Keratinocyte (primary cell): ENCODE measurements at regions not wholly inside any gene's neighbourhood (a gene's known extent, or its start where the extent isn't known, plus 50 kb on each side); places are given as distances from the start of the nearest gene placed in this dataset.

Experiments
- DNase-seq: peaks from one replicate; pipeline ENCODE4 v3.0.0-alpha.2; 2011; ENCODE audit warnings: low read depth, missing footprints, low spot score
- FAIRE-seq: peaks from 2 replicates; lab custom pipeline; 2011; peaks lifted over from hg19 to GRCh38; lab: Jason Lieb, UNC
- H2AFZ ChIP-seq: 2 replicates; pipeline ENCODE4 v1.6.0; 2012; ENCODE audit warnings: low read length, control low read depth, inconsistent platforms; ENCODE audit not compliant: control insufficient read depth
- H3K27ac ChIP-seq: 2 replicates; pipeline ENCODE4 v1.5.1; 2011; ENCODE audit warnings: low read length; ENCODE audit not compliant: control insufficient read depth, insufficient read depth
- H3K27me3 ChIP-seq: 3 replicates; pipeline ENCODE4 v1.6.0; 2011; ENCODE audit warnings: low read length; ENCODE audit not compliant: control insufficient read depth, insufficient read depth; ENCODE audit errors: extremely low read depth
- H3K36me3 ChIP-seq, 2 experiments: 2 replicates in 1 of 2; 3 replicates in 1 of 2; pipeline ENCODE4 v1.5.1; 2011; ENCODE audit warnings: low read length in 2 of 2, mild to moderate bottlenecking in 1 of 2; ENCODE audit not compliant: control insufficient read depth in 2 of 2, insufficient read depth in 2 of 2; ENCODE audit errors: extremely low read depth in 1 of 2
- H3K4me1 ChIP-seq: 3 replicates; pipeline ENCODE4 v1.5.1; 2011; ENCODE audit warnings: low read length; ENCODE audit not compliant: control insufficient read depth, insufficient read depth; ENCODE audit errors: extremely low read depth
- H3K4me2 ChIP-seq: 3 replicates; pipeline ENCODE4 v1.6.0; 2011; ENCODE audit warnings: low read depth, low read length; ENCODE audit not compliant: control insufficient read depth, insufficient read depth; ENCODE audit errors: extremely low read depth
- H3K4me3 ChIP-seq, 3 experiments: fragments of 200-600 bp in 1 of 3; sonication (generic) in 1 of 3; 2 replicates in 2 of 3; 3 replicates in 1 of 3; pipeline ENCODE4 v1.5.1; 2011 to 2016; ENCODE audit warnings: low read length in 3 of 3, mild to moderate bottlenecking in 3 of 3, control low read depth in 2 of 3, inconsistent platforms in 1 of 3, low read depth in 1 of 3, mixed read lengths in 1 of 3, mixed run types in 1 of 3, moderate library complexity in 1 of 3; ENCODE audit not compliant: control insufficient read depth in 2 of 3, insufficient read depth in 2 of 3; ENCODE audit errors: extremely low read depth in 1 of 3
- H3K79me2 ChIP-seq: 2 replicates; pipeline ENCODE4 v1.6.0; 2012; ENCODE audit warnings: low read length; ENCODE audit not compliant: control insufficient read depth, insufficient read depth
- H3K9ac ChIP-seq: 3 replicates; pipeline ENCODE4 v1.6.0; 2011; ENCODE audit warnings: low read length; ENCODE audit not compliant: control insufficient read depth, insufficient read depth; ENCODE audit errors: extremely low read depth
- H3K9me1 ChIP-seq: 3 replicates; pipeline ENCODE4 v1.6.0; 2011; ENCODE audit warnings: low read length; ENCODE audit not compliant: control insufficient read depth, insufficient read depth; ENCODE audit errors: extremely low read depth
- H3K9me3 ChIP-seq: 2 replicates; pipeline ENCODE4 v1.5.1; 2012; ENCODE audit warnings: low read depth, low read length; ENCODE audit not compliant: control insufficient read depth
- H4K20me1 ChIP-seq: 3 replicates; pipeline ENCODE4 v1.6.0; 2011; ENCODE audit warnings: low read length; ENCODE audit not compliant: control insufficient read depth, insufficient read depth; ENCODE audit errors: extremely low read depth
- EZH2 ChIP-seq: IDR thresholded peaks from one replicate; pipeline ENCODE4 v1.6.1; 2012; ENCODE audit warnings: inconsistent platforms, mild to moderate bottlenecking, low read length, moderate library complexity
- dilution Hi-C: fragments of 300-500 bp; cut with MboI; formaldehyde crosslinking; loops from one replicate; pipeline ENCODE4 v1.7.0; 2020; ENCODE audit warnings: low sequenced_read_pairs; ENCODE audit not compliant: extremely low pct_ligation_motif_present
- TF ChIP-seq, protein P1 (sequence below), 3 experiments: IDR thresholded peaks in 1 of 3; conservative IDR thresholded peaks in 1 of 3; optimal IDR thresholded peaks in 1 of 3; 2 replicates in 2 of 3; 3 replicates in 1 of 3; pipeline versions ENCODE3 to v1.5.1; 2011; ENCODE audit warnings: low read length in 3 of 3, mild to moderate bottlenecking in 3 of 3, moderate library complexity in 2 of 3, control low read depth in 1 of 3, inconsistent platforms in 1 of 3; ENCODE audit not compliant: insufficient read depth in 2 of 3; ENCODE audit errors: extremely low read depth in 1 of 3

DNA sequence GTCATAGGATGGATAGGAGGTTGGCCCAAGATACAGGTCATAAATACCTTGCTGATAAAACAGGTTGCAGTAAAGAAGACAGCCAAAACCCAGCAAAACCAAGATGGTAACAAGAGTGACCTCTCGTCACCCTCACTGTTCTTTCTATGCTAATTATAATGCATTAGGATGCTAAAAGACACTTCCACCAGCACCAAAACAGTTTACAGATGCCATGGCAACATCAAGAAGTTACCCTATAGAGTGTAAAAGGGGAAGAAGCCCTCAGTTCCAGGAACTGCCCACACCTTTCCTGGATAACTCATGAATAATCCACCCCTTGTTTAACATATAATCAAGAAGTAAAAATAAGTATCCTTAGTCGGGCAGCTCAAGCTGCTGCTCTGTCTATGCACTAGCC lies 671.9 kb downstream of the PTPRC start:
- Histone ChIP-seq H3K36me3 (no peaks in the 10 kb centered on the region), H2AFZ (no peak overlapping the region), H3K9me1 (no peaks in the 10 kb centered on the region), H3K27me3 (no peaks in the 10 kb centered on the region), H3K4me3 (no peak overlapping the region), H3K4me1 (no peaks in the 10 kb centered on the region), H3K9me3 (no peaks in the 10 kb centered on the region), H3K4me2 (no peak overlapping the region), H3K27ac (no peak overlapping the region), H4K20me1 (no peaks in the 10 kb centered on the region), H3K79me2 (no peaks in the 10 kb centered on the region), H3K9ac (no peak overlapping the region)
- FAIRE-seq = no peak
- DNase-seq = no peak
- dilution Hi-C loops = no loop called here
- no peak for TF ChIP-seq EZH2
- TF ChIP-seq, protein P1, sequence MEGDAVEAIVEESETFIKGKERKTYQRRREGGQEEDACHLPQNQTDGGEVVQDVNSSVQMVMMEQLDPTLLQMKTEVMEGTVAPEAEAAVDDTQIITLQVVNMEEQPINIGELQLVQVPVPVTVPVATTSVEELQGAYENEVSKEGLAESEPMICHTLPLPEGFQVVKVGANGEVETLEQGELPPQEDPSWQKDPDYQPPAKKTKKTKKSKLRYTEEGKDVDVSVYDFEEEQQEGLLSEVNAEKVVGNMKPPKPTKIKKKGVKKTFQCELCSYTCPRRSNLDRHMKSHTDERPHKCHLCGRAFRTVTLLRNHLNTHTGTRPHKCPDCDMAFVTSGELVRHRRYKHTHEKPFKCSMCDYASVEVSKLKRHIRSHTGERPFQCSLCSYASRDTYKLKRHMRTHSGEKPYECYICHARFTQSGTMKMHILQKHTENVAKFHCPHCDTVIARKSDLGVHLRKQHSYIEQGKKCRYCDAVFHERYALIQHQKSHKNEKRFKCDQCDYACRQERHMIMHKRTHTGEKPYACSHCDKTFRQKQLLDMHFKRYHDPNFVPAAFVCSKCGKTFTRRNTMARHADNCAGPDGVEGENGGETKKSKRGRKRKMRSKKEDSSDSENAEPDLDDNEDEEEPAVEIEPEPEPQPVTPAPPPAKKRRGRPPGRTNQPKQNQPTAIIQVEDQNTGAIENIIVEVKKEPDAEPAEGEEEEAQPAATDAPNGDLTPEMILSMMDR (optimal IDR thresholded peaks at IDR 0.05 in 1 of 3, IDR thresholded peaks at IDR 0.05 in 1 of 3, conservative IDR thresholded peaks at IDR 0.05 in 1 of 3; ENCODE audit: extremely low read depth in 1 of 3, insufficient read depth in 2 of 3, low read length in 3 of 3) = no peak

DNA sequence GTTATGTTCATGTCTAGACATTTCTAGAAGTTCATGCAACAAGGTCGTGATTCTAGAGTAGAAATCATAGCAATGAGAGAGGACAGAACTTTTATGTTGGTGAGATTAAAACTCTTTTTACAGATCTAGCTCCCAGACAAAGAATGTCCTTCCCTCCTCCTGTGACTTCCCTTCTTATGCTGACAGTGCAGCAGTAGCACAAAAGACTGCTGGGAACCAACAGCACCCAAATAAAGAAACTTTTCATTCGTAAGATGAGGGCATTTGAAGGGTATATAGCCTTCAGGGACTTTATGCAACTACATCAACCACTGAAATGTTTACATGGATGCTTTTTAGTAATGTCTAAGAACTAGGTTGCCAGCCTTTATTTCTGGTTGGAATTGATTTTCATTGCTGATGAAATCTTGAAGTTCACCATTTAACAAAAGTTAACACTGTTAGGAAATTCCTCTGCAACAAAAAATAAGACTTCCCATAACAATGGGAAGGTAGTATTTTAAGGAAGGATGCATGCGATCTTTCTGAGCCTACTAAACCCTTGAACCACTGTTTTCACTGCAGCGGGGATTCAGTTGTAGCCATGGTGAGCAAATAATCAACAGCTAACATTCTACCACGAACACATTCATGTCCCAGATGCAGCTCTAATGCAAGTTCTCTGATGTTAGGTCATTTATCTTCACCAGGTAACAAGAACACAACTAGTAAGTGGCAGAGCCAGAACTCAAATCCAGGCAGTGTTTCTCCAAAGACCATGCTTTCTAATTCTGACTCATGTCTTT lies 672.8 kb downstream of the PTPRC start:
- H4K20me1 ChIP-seq = no peaks in the 10 kb centered on the region
- no peak for DNase-seq
- H3K36me3 ChIP-seq = no peaks in the 10 kb centered on the region
- dilution Hi-C loops = no loop called here
- no peaks in the 10 kb centered on the region for H3K4me1 ChIP-seq
- no peaks in the 10 kb centered on the region for H3K79me2 ChIP-seq
- no peaks in the 10 kb centered on the region for H3K27me3 ChIP-seq
- no peak overlapping the region for H3K9ac ChIP-seq
- H3K4me2 ChIP-seq = no peak overlapping the region
- no peaks in the 10 kb centered on the region for H3K9me1 ChIP-seq
- FAIRE-seq = no peak
- TF ChIP-seq, protein P1 (optimal IDR thresholded peaks at IDR 0.05 in 1 of 3, IDR thresholded peaks at IDR 0.05 in 1 of 3, conservative IDR thresholded peaks at IDR 0.05 in 1 of 3; ENCODE audit: extremely low read depth in 1 of 3, insufficient read depth in 2 of 3, low read length in 3 of 3) = no peak
- no peak for TF ChIP-seq EZH2
- H3K27ac ChIP-seq = no peak overlapping the region
- no peak overlapping the region for H2AFZ ChIP-seq
- H3K9me3 ChIP-seq = no peaks in the 10 kb centered on the region
- no peak overlapping the region for H3K4me3 ChIP-seq
